ENCODE measurements at regions not wholly inside any gene's neighbourhood (a gene's known extent, or its start where the extent isn't known, plus 50 kb on each side); places are given as distances from the start of the nearest gene placed in this dataset.
"Not testable (repeated sequence)": the region's sequence is repeated elsewhere in the genome, so short reads cannot be mapped to it uniquely, and the experiment has no call there.

DNA sequence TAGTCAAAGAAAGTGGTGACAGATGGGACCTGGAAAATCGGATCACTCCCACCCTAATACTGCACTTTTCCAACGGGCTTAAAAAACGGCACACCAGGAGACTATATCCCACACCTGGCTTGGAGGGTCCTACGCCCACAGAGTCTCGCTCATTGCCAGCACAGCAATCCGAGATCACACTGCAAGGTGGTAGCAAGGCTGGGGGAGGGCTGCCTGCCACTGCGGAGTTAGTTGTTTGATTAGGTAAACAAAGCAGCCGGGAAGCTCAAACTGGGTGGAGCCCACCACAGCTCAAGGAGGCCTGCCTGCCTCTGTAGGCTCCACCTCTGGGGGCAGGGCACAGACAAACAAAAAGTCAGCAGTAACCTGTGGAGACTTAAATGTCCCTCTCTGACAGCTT lies 590.0 kb upstream of the ID4 start:
- not testable (repeated sequence) for DNase-seq (ENCODE audit: low read depth in 2 of 2)

DNA sequence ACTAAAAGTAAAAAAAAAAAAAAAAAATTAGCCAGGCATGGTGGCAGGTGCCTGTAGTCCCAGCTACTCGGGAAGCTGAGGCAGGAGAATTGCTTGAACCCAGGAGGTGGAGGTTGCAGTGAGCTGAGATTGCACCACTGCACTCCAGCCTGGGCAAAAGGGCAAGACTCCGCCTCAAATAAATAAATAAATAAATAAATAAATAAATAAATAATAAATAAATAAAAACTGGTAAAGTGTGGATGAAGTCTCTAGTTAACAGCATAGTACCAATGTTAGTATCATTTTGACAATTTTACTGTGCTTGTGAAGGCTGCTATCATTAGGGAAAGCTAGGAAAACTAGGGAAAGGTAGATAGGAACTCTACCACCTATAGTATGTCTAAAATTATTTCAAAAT lies 581.0 kb upstream of the ID4 start:
- DNase-seq (ENCODE audit: low read depth in 2 of 2): not testable (repeated sequence)

DNA sequence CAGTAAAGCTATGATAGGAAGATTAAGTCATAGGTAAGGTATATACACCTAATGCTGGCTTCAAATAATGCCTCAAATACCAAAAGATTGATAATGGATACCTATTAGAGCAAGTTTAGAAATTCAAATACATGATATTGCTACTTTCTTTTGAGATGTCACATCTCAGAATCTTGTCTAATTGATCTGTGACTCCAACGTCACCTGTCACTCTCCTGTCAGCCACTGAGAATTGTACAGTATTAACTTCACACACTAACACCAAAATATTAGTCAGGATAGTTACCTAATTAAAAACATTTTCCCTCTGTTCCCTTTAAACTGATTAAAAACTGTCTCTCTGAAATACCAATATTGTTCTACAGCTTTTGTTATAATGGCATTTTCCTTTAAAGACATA lies 575.5 kb upstream of the ID4 start:
- no peak for DNase-seq (ENCODE audit: low read depth in 2 of 2)

DNA sequence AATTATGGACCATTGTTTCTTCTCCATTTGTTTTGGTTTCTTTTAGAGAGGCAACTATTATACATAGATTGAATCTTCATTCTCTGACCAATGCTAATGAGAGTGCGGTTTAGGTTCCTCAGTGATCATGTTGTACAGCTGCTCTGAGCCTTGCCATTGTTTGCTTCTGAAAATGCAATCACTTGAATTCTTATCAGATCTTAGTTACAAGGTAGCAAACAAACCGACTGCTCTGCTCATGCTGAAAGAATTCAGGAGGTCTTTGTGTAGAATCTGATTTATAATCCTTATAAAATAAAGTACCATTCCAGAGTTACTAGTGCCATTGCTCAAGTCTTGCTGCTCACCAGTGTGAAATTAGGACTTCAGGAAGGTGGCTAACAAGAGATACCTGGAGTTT lies 569.1 kb upstream of the ID4 start:
- DNase-seq (ENCODE audit: low read depth in 2 of 2): no peak

DNA sequence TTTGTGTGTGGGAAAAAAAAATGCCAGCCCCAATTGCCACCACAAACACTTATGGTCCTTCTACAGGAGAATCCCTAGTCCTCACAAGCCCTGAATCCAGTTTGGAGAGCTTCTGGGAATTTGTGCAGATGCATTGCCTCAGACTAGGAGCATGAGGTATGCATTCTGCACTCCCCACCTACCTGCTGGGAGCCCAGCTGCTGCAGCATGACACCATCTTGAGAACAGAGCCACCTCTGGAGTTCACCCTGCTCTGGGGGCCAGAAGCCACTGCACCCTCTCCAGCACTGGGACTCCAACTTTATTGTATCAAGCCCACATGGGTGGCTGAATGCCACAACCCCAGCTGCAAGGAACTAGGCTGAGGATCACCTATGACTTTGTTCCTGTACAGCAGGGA lies 568.5 kb upstream of the ID4 start:
- DNase-seq (ENCODE audit: low read depth in 2 of 2): no peak

DNA sequence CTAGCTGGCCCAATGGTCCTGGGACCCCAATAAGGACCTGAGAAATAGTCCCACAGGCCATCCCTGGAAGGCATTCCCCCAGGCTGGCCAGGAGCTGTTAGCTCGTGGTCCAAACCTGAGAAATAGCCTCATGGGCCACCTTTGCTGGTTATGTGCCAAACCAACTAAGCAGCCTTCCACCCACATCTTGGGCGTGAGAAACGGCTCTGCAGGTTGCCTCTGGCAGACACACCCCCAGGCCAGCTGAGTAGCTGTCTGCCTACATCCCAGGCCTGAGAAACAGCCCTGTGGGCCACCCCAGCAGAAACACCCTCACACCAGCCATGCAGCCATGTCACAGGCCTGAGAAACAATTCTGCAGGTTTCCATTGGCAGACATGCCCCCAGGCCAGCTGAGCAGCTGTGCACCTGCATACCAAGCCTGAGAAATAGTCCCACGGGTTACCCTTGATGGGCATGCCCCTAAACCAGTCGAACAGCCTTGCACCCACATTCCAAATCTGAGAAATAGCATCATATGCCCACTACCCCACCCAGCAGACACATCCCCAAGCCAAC lies 567.8 kb upstream of the ID4 start:
- no peak for DNase-seq (ENCODE audit: low read depth in 2 of 2)

DNA sequence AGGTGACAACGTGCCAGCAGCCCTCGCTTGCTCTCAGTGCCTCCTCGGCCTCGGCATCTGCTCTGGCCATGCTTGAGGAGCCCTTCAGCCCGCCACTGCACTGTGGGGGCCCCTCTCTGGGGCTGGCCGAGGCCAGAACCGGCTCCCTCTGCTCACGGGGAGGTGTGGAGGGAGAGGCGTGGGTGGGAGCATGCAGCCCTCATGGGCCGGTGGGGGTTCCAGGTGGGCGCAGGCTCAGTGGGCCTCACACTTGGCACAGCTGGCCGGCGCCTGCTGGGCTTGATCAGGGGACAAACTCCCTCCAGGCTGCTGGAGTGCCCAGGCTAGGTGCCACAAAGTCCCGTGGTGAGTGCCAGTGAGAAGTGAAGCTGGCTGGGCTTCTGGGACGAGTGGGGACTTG lies 566.6 kb upstream of the ID4 start:
- DNase-seq (ENCODE audit: low read depth in 2 of 2): no peak

DNA sequence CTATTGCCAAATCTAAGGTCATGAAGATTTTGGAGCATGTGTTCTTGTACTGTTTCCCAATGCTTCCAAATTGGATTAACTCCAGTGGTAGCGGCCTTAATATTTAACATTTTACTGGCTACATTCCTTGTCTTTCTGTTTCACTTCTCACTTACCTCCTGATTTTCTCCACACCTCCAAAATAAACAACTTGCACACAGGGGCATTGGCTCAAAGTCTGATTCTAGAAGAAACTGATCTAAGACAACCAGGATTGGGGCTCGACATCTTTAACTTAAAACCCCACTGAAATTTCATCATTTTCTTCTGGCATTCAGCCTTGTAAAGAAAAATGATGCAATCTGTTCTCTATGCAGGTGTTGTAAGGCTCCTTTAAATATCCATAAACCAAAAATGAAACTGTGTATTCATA lies 557.9 kb upstream of the ID4 start:
- DNase-seq (ENCODE audit: low read depth in 2 of 2): no peak

DNA sequence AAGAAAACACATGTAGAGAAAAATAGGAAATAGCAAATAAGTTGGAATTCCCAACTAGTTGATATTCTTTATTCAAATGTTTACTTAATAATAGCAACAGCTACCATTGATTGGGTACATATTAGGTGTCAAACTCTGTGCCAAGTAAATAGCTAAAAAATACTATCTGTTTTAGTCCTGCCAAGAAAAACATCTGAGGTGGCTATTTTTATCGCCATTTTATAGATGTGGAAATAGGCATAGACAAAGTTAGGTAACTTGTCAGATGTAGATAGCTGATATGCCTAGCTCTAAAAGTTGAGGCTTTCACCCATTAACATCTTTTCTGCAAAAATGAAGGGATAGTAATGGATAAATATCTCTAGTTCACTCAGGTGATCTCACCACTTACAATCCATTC lies 549.2 kb upstream of the ID4 start:
- DNase-seq (ENCODE audit: low read depth in 2 of 2): no peak

DNA sequence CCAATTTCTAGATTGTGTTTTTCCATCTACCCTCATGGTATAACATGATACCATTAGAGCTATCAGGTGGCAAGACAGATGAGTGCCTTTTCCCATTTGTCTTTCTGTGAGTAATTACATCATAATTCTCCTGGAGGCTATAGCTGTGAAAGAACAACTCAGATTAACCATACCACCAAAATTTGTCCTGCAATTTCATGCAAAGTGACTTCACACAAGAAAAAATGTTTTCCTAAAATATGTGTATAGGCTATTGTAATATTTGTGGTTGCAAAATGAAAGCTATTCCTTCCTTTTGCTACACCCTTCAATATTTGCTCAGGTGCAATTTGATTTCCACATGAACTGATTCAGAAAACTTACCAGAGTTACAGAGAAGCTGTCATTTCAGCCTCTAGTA lies 547.7 kb upstream of the ID4 start:
- no peak for DNase-seq (ENCODE audit: low read depth in 2 of 2)

DNA sequence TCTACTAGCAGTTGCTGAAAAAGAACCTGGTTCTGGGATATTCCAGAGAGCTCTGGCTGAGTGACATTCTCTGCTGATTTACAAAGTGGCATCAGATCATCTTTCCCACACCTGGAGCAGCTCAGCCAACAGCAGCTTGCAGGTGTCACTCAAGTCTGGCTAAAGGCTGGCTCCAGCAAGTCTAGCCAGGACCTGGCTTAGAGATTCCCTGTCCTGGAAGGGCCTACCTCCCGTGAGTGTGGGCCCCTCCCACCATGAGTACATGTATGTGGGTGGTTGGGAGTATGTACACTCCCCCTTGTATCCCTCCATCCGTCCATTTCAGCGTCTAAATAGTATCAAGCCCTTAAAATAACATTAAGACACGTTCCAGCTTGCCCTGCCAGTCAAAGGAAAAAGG lies 539.3 kb upstream of the ID4 start:
- no peak for DNase-seq (ENCODE audit: low read depth in 2 of 2)

DNA sequence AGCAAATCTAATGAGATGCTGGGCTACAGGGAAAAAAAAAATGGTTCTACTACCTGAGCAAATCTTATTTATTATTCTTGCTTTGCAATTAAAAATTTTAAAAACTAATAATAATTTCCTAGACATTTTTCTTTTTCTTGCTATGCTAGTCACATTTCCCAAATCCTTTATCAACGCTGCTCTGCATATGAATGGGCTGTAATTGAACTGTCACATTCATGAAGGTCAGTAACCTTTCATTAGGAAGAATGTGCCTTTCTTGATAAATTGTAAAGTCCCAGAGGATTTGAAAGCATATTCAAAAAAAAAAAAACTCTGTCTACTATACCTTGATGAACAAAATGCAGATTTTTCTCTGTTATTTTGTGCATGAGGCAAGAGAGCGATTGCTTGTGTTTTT lies 538.7 kb upstream of the ID4 start:
- no peak for DNase-seq (ENCODE audit: low read depth in 2 of 2)

DNA sequence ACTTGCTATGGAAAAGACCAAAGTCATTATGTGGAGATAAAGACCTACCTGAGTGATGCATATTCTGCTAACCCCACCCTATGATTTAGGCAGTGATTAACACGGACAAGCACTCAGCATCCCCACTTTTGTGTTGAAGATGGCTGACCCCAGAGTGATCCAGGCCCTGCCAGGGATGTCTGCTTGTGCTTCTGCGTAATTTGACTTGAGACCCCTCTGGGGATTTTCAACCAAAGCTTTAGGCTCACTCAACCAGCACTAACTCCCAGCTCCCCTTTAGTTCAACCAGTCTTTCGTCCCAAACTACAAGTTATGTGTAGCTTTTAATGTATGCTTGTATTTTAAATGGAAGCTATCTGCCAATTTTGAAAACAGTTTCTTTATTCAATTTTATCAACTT lies 538.0 kb upstream of the ID4 start:
- DNase-seq (ENCODE audit: low read depth in 2 of 2): no peak

DNA sequence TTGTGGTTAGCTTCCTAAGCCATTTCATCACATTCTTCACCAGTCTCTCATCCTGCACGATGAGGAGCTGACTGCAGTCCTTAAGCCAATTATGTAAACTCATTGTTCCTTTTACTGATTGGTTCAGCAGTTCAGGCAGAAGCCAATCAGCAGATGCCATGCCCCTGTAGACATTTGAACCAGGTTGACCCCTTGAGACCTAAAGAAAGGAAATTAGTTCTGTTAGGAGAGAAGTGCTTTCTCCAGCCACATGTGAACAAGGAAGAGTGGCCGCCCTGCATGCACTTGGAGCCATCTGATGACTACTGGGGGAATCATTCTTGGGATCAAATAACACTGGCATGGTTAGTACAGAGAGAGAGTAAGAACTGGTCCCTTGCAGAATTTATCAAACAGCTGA lies 535.2 kb upstream of the ID4 start:
- no peak for DNase-seq (ENCODE audit: low read depth in 2 of 2)

DNA sequence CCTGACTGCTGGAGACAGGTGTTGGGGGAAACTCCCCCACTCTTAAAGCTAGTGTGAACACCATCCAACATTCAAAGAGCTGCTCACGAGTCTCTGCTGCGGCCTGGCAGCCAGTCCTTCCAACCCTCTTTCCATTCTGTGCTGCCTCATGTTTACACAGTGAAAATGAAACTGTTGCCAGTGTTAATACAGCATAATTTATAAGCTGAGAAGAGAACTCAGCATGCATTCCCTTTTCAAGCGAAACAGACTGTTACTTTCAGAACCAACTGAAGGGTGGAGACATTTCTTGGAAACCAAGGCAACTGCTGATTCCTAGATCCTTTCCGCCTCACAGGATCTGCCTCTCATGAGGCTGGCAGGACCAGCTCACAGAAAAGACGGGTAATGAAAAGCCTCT lies 533.8 kb upstream of the ID4 start:
- DNase-seq (ENCODE audit: low read depth in 2 of 2): no peak

DNA sequence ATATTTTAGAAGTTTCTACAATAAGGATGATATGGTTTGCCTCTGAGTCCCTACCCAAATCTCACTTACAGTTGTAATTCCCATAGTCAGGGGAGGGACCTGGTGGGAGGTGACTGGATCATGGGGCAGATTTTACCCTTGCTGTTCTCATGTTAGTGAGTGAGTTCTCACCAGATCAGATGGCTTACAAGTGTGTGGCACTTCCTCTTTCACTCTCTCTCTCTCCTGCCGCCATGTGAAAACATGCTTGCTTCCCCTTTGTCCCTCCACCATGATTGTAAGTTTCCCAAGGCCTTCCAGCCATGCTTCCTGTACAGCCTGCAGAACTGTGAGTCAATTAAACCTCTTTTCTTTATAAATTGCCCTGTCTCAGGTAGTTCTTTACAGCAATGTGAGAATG lies 527.5 kb upstream of the ID4 start:
- no peak for DNase-seq (ENCODE audit: low read depth in 2 of 2)

DNA sequence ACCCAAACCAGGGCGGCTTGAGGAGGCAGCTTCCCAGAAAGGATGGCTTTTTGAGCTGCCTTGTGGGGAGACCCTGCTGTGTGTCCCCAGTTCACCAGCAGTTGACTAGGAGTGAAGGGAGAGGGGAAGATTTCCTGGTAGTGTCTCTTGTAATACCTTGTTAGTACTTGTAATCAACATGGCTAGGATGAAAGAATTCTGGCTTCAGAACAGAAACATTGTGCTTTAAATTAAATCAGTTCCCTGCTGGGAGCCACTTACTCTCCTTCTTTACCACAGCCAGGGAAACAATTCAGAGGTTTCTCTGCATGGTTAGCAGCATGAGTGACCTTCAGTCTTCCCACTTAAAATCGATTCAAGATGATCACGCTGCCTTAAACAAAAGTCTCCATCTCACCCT lies 525.4 kb upstream of the ID4 start:
- no peak for DNase-seq (ENCODE audit: low read depth in 2 of 2)

DNA sequence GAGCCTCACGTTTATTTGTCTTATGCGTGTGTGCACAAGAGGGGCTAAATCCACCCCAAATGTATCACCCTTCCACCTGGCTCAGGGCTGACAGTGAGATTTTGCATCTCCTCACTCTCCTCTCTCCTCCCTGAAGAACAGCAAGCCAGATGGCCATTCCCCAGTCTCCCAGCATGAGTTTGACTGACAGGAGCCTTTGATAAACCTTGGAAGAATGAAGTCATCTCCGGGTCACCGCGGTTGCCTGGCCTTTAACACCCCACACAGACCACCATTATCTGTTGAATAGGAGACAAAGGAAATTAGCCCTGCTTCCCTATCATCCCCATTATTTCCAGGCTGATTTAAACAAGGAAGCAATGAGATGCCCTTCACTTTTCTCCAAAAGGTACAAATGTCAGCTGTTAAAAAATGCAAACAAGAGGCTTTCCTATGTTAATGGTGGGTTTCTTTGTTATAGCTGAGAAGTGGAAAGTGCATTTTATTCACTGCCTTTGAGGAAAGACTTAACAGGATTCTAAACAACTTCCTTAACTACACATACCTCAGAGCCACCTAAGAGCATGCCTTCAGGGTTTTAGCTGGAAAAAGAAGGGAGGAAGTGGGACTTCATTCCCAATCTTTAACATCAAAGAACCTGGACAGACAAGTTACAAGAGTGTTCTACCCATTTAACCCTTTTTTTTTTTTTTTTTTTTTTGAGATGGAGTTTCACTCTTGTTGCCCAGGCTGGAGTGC lies 524.8 kb upstream of the ID4 start:
- DNase-seq (ENCODE audit: low read depth in 2 of 2): no peak

DNA sequence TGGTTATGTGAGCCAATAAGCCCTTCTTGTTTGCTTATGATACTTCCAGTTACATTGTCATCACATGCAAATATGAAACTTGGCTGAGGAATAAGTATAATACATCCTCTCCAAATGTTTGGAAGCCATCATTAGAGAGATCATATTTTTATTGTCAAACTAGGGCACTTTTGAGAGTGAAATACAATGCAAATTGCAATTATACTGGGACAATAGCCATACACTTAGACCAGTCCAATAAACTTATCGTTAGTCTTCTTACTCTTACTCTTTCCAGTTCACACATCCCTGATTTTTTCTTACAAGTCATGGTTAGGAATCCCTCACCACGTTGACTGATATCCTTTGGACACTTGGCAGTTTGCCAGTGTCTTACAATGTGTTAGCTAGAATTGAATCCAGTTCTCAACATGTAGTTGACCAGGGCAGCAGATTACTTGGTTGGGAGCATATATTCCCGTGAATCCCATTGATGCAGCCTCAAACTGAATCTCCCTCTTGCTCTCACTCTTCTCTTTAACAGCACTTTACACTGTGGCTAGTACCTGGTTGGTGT lies 519.7 kb upstream of the ID4 start:
- no peak for DNase-seq (ENCODE audit: low read depth in 2 of 2)

DNA sequence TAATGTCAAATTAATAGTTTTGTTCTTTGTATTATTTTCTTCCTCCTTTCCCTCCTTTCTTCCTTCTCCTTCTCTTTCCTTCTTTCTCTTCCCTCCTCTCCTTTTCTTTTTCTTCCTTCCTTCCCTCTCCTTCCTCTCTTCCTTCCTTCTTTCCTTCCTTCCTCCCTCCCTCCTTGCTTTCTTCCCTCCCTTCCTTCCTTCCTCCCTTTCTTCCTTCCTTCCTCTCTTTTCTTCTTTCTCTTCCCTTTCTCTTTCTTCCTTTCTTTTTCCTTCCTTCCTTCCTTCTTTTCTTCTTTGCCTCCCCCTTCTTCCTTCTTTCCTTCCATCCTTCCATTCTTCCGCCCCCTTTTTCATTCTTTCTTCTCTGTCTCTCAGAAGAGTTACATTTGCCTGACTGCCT lies 518.2 kb upstream of the ID4 start:
- no peak for DNase-seq (ENCODE audit: low read depth in 2 of 2)

DNA sequence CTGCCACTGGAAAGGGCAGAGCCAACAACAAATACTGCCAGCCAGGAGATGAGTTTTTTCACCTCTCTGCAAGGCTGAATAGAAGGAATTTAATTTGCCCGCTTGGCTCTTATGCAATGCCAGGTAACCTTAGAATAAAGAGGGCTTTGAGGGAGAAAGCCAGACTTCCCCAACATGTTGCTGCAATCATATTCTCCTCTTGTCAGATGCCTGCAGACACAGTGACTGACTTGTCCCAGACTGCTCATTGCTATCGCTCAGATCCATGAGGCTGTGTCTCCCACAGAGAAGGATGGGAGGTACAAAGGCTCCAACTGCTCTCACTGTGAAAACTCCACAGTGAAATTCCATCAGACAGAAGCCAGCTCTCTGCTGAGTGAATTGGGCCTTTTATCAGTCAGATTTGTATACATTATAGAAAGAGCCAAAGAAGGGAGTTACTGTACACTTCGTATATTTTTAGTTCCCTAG lies 517.0 kb upstream of the ID4 start:
- no peak for DNase-seq (ENCODE audit: low read depth in 2 of 2)

DNA sequence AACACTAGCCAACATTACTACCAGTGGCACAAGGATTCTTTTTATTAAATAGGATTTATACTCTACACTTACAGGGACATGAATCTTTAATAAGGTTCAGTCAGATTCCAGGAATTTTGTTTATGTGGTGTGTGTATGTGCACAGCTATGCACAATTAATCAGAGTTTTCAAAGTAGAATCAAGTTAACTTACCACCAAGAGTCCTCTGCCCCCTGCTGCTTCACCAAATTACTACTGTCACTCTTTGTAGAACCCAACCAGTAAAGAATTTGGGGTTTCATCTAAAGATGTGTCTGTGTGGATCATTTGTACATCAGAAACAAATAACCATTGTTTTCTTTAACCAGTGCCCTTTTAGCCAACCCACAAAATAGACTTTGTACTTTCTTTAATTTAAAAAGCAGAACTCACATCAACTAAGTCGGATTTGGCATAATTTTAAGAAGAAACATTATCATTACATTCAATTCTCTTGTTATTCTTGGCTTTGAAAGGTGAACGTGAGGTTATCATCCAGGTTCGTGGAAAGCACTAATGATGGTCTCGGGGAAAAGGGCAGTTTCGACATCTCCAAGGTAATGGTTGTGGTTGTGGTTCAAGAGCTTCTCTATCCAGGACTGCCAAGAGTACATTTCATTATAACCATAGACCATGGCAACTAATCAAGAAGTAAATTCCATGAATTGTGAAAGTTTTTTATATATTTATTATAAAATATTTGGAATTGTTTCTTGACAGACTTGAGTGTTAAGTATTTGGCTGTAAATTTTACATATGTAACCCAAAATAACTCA lies 514.3 kb upstream of the ID4 start:
- no peak for DNase-seq (ENCODE audit: low read depth in 2 of 2)

DNA sequence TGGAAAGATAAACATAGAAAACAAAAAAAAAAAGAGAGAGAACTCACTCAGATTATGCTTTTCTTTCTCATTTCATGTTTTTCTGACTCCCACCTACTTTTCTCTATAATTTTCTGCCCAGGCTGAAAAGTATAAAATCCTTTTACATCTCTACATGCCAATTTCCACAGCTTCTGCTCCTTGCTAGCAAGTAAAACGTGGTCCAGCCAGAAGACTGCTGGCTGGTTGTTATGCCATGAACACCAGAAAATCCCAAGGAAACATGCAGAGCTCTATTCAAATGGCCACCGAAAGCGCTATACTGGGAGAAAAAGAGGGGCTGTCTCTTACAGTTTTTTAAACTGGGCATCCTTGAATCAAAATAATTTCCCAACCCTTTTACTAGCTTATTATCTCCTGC lies 512.8 kb upstream of the ID4 start:
- DNase-seq (ENCODE audit: low read depth in 2 of 2): no peak
